K562 (cell line): ENCODE measurements at regions not wholly inside any gene's neighbourhood (a gene's known extent, or its start where the extent isn't known, plus 50 kb on each side); places are given as distances from the start of the nearest gene placed in this dataset.

Source experiments
- ATAC-seq: fragments of 200-7000 bp; cut with Tn5 transposase; 3 replicates; pipeline ENCODE4 v1.9.1; 2020; ENCODE audit warnings: moderate library complexity
- BruUV-seq: library from RNA; stranded (reverse); fragments of 400-500 nt; replicated peaks from 2 replicates; lab custom pipeline; 2021; lab: Mats Ljungman, UMichigan
- CTCF ChIA-PET: fragments of 300-600 bp; formaldehyde crosslinking; extraction: SDS; loops from one replicate; lab custom pipeline; 2021; ENCODE audit warnings: low intra/inter-chr PET ratio; lab: Yijun Ruan, JAX
- POLR2A ChIA-PET: fragments of 300-600, 350-650 bp; sonication (Branson Sonifier 250); formaldehyde crosslinking; extraction: SDS; loops from one replicate; lab custom pipeline; 2021; ENCODE audit warnings: antibody characterized with exemption, inconsistent platforms; lab: Yijun Ruan, JAX
- DNase-seq, 4 experiments: peaks; one replicate each; pipeline versions ENCODE4 v3.0.0 to v3.0.0-alpha.2; 2011 to 2018; ENCODE audit warnings: low spot score in 3 of 4, mixed read lengths in 3 of 4; ENCODE audit errors: extremely low read depth in 1 of 4
- FAIRE-seq: peaks from 2 replicates; lab custom pipeline; 2011; peaks lifted over from hg19 to GRCh38; lab: Jason Lieb, UNC
- H2AFZ ChIP-seq: 2 replicates; pipeline ENCODE4 v1.6.0; 2011; ENCODE audit warnings: low read depth, low read length, control low read depth, inconsistent platforms
- H3K27ac ChIP-seq: fragments of 200-600 bp; 3 replicates; pipeline ENCODE4 v1.8.0; 2011; ENCODE audit warnings: low read depth, mild to moderate bottlenecking, control low read depth, inconsistent platforms, low read length, moderate library complexity, mixed read lengths; ENCODE audit errors: extremely low read depth
- H3K27me3 ChIP-seq, 2 experiments: fragments of 300-600 bp in 1 of 2; 2 replicates in 1 of 2; 3 replicates in 1 of 2; pipeline versions ENCODE4 v1.6.0 to v1.8.0; 2011; ENCODE audit warnings: inconsistent platforms in 2 of 2, low read length in 2 of 2, mild to moderate bottlenecking in 1 of 2, mixed read lengths in 1 of 2, moderate library complexity in 1 of 2; ENCODE audit not compliant: control insufficient read depth in 2 of 2, insufficient read depth in 2 of 2
- H3K36me3 ChIP-seq: fragments of 300-600 bp; 3 replicates; pipeline ENCODE4 v1.8.0; 2011; ENCODE audit warnings: mild to moderate bottlenecking, low read length, inconsistent platforms; ENCODE audit not compliant: control insufficient read depth, insufficient read depth
- H3K4me1 ChIP-seq, 2 experiments: fragments of 200-600 bp in 1 of 2; replicated peaks in 1 of 2; 2 replicates in 1 of 2; 3 replicates in 1 of 2; pipeline versions ENCODE4 v1.5.1 to v1.8.0; 2011; ENCODE audit warnings: inconsistent platforms in 2 of 2, low read length in 2 of 2, mild to moderate bottlenecking in 1 of 2, mixed read lengths in 1 of 2, moderate library complexity in 1 of 2; ENCODE audit not compliant: control insufficient read depth in 2 of 2, insufficient read depth in 2 of 2
- H3K4me2 ChIP-seq: 2 replicates; pipeline ENCODE4 v1.6.1; 2011; ENCODE audit warnings: low read length, control low read depth, inconsistent platforms, mixed read lengths; ENCODE audit not compliant: insufficient read depth
- H3K4me3 ChIP-seq: fragments of 200-600 bp; sonication (generic), shearing (Covaris generic); 2 replicates; pipeline ENCODE4 v1.5.1; 2016; ENCODE audit warnings: control low read depth, inconsistent platforms
- H3K79me2 ChIP-seq: fragments of 200-600 bp; 3 replicates; pipeline ENCODE4 v1.8.0; 2011; ENCODE audit warnings: low read length, inconsistent platforms; ENCODE audit not compliant: control insufficient read depth, insufficient read depth
- H3K9ac ChIP-seq, 2 experiments: 2 replicates each; pipeline versions ENCODE4 v1.6.0 to v1.6.1; 2011; ENCODE audit warnings: low read depth in 2 of 2, low read length in 2 of 2, control low read depth in 1 of 2, inconsistent platforms in 1 of 2, mild to moderate bottlenecking in 1 of 2, mixed read lengths in 1 of 2; ENCODE audit not compliant: insufficient read depth in 1 of 2
- H3K9me1 ChIP-seq: one replicate; pipeline ENCODE4 v1.6.0; 2011; ENCODE audit warnings: inconsistent platforms, mild to moderate bottlenecking, low read length, moderate library complexity; ENCODE audit not compliant: control insufficient read depth, insufficient read depth
- H3K9me3 ChIP-seq: replicated peaks from 2 replicates; pipeline ENCODE4 v1.5.1; 2011; ENCODE audit warnings: low read depth, low read length, inconsistent platforms; ENCODE audit not compliant: control insufficient read depth, insufficient read depth
- H4K20me1 ChIP-seq: replicated peaks from 2 replicates; pipeline ENCODE4 v1.6.1; 2011; ENCODE audit warnings: low read length, inconsistent platforms, mixed read lengths; ENCODE audit not compliant: control insufficient read depth, insufficient read depth
- ETV6 ChIP-seq, 3 experiments: fragments of 150-350 bp in 1 of 3; sonication (generic) in 1 of 3; formaldehyde crosslinking in 1 of 3; IDR thresholded peaks; 2 replicates each; pipeline versions ENCODE4 v1.6.1 to v1.8.0; 2014 to 2022; ENCODE audit warnings: borderline replicate concordance in 2 of 3, low read depth in 2 of 3, antibody characterized with exemption in 1 of 3, low read length in 1 of 3, mild to moderate bottlenecking in 1 of 3, missing genetic modification reagents in 1 of 3
- GABPA ChIP-seq: fragments of 200-800 bp; sonication (Bioruptor generic); conservative IDR thresholded peaks from 2 replicates; pipeline ENCODE4 v1.6.1; 2016; ENCODE audit warnings: low read depth, missing genetic modification characterization, missing compliant biosample characterization
- GTF2F1 ChIP-seq: IDR thresholded peaks from 2 replicates; pipeline ENCODE4 v1.6.1; 2011; ENCODE audit warnings: low read depth, low read length, improper control_type of control experiment
- NFYB ChIP-seq: IDR thresholded peaks from 2 replicates; pipeline ENCODE4 v1.6.1; 2011; ENCODE audit warnings: mild to moderate bottlenecking, moderate library complexity; ENCODE audit not compliant: insufficient read length; ENCODE audit errors: extremely low read depth
- NR1H2 ChIP-seq: sonication (generic); formaldehyde crosslinking; IDR thresholded peaks from 2 replicates; pipeline ENCODE4 v1.4.0; 2020; ENCODE audit warnings: mild to moderate bottlenecking, missing genetic modification reagents
- RBBP5 ChIP-seq: fragments of 200-600 bp; sonication (generic); IDR thresholded peaks from 2 replicates; pipeline ENCODE4 v1.6.1; 2012; ENCODE audit warnings: borderline replicate concordance, mild to moderate bottlenecking, low read length, control low read depth, inconsistent platforms; ENCODE audit not compliant: insufficient read depth, poor library complexity, severe bottlenecking
- SRSF3 ChIP-seq: fragments of 200-400 bp; formaldehyde crosslinking; IDR thresholded peaks from 2 replicates; pipeline ENCODE4 v1.6.1; 2016; ENCODE audit warnings: mild to moderate bottlenecking, low read length, moderate library complexity; ENCODE audit not compliant: insufficient read depth
- TGIF2 ChIP-seq: sonication (generic); formaldehyde crosslinking; IDR thresholded peaks from 2 replicates; pipeline ENCODE4 v1.8.1; 2022; ENCODE audit warnings: mild to moderate bottlenecking, missing genetic modification reagents, moderate library complexity
- WGBS: fragments of 100-300 bp; shearing (Covaris generic); methylation state at CpG from one replicate; pipeline ENCODE4 v1.1.6; 2016; ENCODE audit warnings: low coverage, mixed read lengths; ENCODE audit not compliant: insufficient coverage; ENCODE audit errors: missing lambda C conversion rate; 5-methylcytosine and 5-hydroxymethylcytosine counted together
- in situ Hi-C: fragments of 300-500 bp; cut with MboI; formaldehyde crosslinking; loops from 4 replicates; pipeline ENCODE4 v1.15.0; 2018; ENCODE audit warnings: inconsistent platforms, mixed read lengths
- intact Hi-C: fragments of 100-400 bp; cut with micrococcal nuclease; formaldehyde crosslinking; loops from 2 replicates; pipeline ENCODE4 v1.14.2; 2022
- TF ChIP-seq, protein P1 (sequence below): sonication (generic); formaldehyde crosslinking; IDR thresholded peaks from 2 replicates; pipeline ENCODE4 v1.8.0; 2022; ENCODE audit warnings: mild to moderate bottlenecking, missing genetic modification reagents
- TF ChIP-seq, protein P2 (sequence below): fragments of 150-350 bp; IDR thresholded peaks from 2 replicates; pipeline ENCODE4 v1.6.1; 2014; ENCODE audit warnings: low read depth, mild to moderate bottlenecking, low read length, borderline replicate concordance

DNA sequence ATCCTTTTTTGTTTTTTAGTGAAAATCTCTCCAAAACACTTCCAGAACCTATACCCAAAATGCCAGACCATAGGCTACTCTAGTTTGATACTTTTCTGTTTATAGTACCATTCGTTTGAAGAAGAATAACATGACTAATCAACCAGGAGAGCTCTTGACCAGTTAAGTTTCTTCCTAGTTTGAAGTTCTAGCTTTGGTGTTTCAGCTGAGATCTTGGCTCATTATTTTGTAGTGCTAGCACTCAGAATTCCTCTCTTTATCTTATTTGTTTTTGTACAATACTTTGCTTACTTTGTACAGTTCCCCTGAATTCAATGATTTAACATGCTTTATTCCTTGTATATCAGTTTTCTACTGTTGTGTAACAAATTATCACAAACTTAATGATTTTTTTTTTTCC is 911.6 kb downstream of the EFNA5 start:
- intact Hi-C loops (no loop called here), in situ Hi-C loops (no loop called here)
- 0% methylated on average over 1 of the region's 1 CpG for WGBS
- DNase-seq (no peak), ATAC-seq (no peak), FAIRE-seq (no peak)
- Histone ChIP-seq H3K27ac (no peak overlapping the region), H3K4me3 (no peak overlapping the region), H3K9me1 (no peaks in the 10 kb centered on the region), H2AFZ (no peak overlapping the region), H3K9me3 (no peaks in the 10 kb centered on the region), H3K4me2 (no peak overlapping the region), H3K4me1 (no peaks in the 10 kb centered on the region), H3K27me3 (no peaks in the 10 kb centered on the region), H3K36me3 (no peaks in the 10 kb centered on the region), H3K9ac (no peak overlapping the region), H3K79me2 (no peaks in the 10 kb centered on the region), H4K20me1 (no peaks in the 10 kb centered on the region)
- ChIA-PET CTCF (no interaction called here), POLR2A (no interaction called here)
- BruUV-seq, result no TSS peak
- TF ChIP-seq, protein P1, sequence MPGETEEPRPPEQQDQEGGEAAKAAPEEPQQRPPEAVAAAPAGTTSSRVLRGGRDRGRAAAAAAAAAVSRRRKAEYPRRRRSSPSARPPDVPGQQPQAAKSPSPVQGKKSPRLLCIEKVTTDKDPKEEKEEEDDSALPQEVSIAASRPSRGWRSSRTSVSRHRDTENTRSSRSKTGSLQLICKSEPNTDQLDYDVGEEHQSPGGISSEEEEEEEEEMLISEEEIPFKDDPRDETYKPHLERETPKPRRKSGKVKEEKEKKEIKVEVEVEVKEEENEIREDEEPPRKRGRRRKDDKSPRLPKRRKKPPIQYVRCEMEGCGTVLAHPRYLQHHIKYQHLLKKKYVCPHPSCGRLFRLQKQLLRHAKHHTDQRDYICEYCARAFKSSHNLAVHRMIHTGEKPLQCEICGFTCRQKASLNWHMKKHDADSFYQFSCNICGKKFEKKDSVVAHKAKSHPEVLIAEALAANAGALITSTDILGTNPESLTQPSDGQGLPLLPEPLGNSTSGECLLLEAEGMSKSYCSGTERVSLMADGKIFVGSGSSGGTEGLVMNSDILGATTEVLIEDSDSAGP (CRISPR knock-in tag), result no peak
- TF ChIP-seq TGIF2 (CRISPR knock-in tag), result no peak
- no peak for TF ChIP-seq NFYB
- no peak for TF ChIP-seq RBBP5
- no peak for TF ChIP-seq SRSF3
- TF ChIP-seq, protein P2, sequence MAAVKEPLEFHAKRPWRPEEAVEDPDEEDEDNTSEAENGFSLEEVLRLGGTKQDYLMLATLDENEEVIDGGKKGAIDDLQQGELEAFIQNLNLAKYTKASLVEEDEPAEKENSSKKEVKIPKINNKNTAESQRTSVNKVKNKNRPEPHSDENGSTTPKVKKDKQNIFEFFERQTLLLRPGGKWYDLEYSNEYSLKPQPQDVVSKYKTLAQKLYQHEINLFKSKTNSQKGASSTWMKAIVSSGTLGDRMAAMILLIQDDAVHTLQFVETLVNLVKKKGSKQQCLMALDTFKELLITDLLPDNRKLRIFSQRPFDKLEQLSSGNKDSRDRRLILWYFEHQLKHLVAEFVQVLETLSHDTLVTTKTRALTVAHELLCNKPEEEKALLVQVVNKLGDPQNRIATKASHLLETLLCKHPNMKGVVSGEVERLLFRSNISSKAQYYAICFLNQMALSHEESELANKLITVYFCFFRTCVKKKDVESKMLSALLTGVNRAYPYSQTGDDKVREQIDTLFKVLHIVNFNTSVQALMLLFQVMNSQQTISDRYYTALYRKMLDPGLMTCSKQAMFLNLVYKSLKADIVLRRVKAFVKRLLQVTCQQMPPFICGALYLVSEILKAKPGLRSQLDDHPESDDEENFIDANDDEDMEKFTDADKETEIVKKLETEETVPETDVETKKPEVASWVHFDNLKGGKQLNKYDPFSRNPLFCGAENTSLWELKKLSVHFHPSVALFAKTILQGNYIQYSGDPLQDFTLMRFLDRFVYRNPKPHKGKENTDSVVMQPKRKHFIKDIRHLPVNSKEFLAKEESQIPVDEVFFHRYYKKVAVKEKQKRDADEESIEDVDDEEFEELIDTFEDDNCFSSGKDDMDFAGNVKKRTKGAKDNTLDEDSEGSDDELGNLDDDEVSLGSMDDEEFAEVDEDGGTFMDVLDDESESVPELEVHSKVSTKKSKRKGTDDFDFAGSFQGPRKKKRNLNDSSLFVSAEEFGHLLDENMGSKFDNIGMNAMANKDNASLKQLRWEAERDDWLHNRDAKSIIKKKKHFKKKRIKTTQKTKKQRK, result no peak
- TF ChIP-seq GABPA (tag), result no peak
- TF ChIP-seq ETV6 (IDR thresholded peaks at IDR 0.05; ENCODE audit: borderline replicate concordance in 1 of 2, low read depth in 2 of 2, low read length in 1 of 2), result no peak
- no peak for TF ChIP-seq ETV6 (CRISPR knock-in tag; IDR thresholded peaks at IDR 0.05; ENCODE audit: borderline replicate concordance)
- TF ChIP-seq GTF2F1, result no peak
- TF ChIP-seq NR1H2 (CRISPR knock-in tag), result no peak
